GM10266 (cell line): ENCODE measurements at regions not wholly inside any gene's neighbourhood (a gene's known extent, or its start where the extent isn't known, plus 50 kb on each side); places are given as distances from the start of the nearest gene placed in this dataset.
"Not testable (repeated sequence)": the region's sequence is repeated elsewhere in the genome, so short reads cannot be mapped to it uniquely, and the experiment has no call there.

Source experiments
- DNase-seq: peaks from one replicate; pipeline ENCODE4 v3.0.0; 2012; ENCODE audit errors: extremely low spot score
- TF ChIP-seq, protein P1 (sequence below): IDR thresholded peaks from 2 replicates; pipeline ENCODE4 v1.5.1; 2012; ENCODE audit warnings: mild to moderate bottlenecking, low read depth; ENCODE audit not compliant: control insufficient read depth, insufficient read depth; ENCODE audit errors: missing control alignments

DNA sequence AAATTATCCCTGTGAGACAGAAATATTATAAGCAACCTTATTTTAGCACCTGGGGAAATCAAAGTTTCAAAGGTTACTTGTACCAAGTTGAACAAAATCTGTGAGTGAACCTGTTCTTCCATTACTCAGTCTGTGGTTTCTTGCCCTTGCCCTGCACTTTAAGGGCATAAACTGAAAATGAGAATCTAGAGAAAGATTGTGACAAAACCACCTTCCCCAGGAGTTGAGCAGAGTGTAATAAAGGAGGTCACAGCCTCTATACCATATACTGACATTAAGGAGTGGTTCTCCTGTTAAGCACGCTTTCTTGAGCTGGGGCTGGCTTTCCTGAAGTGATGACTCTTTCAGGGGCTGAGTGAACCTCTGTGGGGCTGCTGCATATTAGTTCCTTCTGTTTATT is 143.4 kb downstream of the PDCD6IP start:
- no peak for DNase-seq
- TF ChIP-seq, protein P1, sequence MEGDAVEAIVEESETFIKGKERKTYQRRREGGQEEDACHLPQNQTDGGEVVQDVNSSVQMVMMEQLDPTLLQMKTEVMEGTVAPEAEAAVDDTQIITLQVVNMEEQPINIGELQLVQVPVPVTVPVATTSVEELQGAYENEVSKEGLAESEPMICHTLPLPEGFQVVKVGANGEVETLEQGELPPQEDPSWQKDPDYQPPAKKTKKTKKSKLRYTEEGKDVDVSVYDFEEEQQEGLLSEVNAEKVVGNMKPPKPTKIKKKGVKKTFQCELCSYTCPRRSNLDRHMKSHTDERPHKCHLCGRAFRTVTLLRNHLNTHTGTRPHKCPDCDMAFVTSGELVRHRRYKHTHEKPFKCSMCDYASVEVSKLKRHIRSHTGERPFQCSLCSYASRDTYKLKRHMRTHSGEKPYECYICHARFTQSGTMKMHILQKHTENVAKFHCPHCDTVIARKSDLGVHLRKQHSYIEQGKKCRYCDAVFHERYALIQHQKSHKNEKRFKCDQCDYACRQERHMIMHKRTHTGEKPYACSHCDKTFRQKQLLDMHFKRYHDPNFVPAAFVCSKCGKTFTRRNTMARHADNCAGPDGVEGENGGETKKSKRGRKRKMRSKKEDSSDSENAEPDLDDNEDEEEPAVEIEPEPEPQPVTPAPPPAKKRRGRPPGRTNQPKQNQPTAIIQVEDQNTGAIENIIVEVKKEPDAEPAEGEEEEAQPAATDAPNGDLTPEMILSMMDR, result no peak

DNA sequence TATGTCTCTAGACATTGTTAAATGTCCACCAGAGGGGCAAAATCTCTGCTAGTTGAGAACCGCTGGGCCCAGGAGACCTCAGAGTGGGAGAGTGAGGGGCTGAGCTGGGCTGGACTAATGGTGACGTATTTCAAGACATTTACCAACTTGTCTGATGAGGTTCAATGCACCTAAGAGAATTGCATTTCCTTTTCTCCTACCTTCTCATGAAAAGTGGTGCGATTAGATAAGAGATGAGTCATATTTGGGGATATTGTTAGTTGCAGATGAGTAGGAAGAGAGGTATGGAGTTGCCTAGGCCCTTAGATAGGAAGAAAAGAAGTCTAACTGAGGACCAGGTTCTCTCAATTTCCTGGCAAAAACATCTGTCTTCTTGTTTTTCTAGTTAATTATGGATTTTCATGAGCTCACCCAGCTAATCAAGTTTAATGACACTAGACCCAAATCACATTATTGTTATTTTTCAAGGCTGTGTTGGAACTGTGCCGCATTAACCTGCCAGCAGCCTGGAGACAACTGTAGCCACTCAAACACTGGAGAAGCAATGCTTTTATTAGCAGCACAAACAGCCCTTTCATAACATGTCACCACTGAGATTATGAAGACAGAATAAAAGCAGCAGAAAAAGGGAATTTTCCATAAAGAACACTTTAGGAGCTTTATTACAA is 144.2 kb downstream of the PDCD6IP start:
- TF ChIP-seq, protein P1, result no peak
- no peak for DNase-seq

DNA sequence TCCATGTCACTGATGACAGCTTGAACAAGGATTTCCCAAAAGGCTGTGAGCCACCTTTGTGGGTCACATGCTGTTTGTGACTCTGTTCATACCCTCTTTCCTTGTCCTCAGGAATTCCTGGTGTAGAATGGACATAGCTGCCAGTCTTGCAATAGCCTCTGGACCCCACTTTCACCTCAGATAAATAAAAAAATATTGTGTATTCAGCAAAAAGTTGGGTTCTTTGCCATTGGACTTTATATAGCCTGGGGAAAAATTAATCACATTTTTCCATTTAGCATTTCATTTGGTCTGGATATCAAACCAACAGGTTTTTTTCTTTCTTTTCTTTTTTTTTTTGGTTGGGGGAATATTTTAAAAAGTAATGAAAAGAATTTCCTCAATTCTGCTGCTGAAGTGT is 144.8 kb downstream of the PDCD6IP start:
- DNase-seq, result no peak
- TF ChIP-seq, protein P1, result no peak

DNA sequence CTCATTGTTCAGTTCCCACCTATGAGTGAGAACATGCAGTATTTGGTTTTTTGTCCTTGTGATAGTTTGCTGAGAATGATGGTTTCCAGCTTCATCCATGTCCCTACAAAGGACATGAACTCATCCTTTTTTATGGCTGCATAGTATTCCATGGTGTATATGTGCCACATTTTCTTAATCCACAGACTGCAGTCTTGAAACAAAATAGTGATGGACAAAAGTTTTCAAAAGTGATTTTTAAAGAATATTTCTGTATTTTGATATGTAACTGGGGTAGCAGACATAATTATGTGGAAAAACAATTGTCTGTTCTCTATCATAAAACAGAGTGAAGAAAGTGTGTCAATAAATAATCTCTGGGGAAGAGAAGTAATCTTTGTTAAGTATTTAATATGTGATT is 148.2 kb downstream of the PDCD6IP start:
- not testable (repeated sequence) for DNase-seq

DNA sequence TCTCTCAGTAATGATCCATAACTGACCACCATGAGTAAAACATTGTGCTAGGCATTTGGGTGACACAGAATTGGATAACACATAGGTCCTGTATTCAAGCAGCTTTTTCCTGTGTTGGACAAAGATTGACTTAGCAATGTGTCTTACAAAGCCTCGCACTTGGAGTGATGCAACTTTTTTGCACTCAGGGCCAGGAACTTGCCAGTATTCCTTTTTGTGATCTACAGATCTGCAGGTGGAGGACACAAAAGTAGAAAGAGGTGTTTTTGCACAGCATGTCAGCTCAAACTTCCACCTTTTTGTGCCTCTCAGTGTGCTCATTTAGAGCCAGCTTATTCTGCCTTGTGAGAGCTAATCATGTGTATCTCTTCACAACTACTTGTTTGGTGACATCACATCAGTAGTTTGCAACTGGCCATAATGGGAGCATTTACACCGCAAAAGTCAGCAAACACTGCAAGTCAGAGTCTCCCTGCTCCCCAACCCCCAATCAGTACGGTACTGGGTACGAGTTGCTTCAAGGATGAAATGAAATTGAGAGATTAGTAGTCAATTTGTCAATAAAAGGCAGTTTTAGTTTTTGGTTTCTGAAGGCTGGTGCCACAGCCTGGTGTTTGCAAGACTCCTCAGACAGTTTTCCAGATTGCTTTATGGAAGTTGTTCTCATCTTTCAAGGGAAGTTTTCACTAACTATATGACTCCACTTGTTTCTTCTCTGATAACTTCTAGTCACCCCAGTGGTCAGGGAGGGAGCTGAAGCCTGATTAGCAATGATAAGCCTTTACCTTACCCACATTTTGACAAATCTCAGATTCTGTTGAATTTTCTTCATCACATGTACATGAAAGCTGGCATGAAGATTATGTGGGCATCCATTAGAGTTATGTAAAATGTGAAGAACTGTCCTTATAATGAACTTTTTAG is 149.1 kb downstream of the PDCD6IP start:
- no peak for DNase-seq
- TF ChIP-seq, protein P1, result no peak

- TF ChIP-seq, protein P1, result no peak
These were observed 150.6 kb downstream of the PDCD6IP start for GRCh38 chr3:33949074-33949473.

GRCh38 chr3:33954956-33955355 is 156.5 kb downstream of the PDCD6IP start:
- DNase-seq, result no peak
- TF ChIP-seq, protein P1, result peak; percentile 6

More at GRCh38 chr3:33949074-33949473, 150.6 kb downstream of the PDCD6IP start:
- DNase-seq, result no peak

GRCh38 chr3:33956206-33956605 is 157.8 kb downstream of the PDCD6IP start:
- DNase-seq, result no peak
- TF ChIP-seq, protein P1, result no peak
